ENCODE measurements at regions not wholly inside any gene's neighbourhood (a gene's known extent, or its start where the extent isn't known, plus 50 kb on each side); places are given as distances from the start of the nearest gene placed in this dataset.

DNA sequence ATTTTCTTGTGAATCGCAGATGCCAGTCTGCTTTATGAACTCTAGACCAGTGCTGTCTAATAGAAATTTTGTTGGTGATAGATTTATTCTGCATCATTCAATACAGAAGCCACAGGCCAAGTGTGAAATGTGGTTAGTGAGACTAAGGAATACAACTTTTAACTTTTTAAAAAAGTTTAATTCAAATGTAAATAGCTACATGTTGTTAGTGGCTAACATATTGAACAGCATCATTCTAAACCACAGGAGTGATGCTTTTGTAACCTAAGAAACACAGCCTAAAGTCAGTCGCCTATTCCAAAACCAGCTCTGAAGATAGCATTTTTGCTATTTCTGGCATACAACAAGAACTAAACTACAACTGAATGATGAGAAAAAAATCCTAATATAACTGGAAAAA, 164.8 kb upstream of the CBLB start:
- TF ChIP-seq, protein P1, sequence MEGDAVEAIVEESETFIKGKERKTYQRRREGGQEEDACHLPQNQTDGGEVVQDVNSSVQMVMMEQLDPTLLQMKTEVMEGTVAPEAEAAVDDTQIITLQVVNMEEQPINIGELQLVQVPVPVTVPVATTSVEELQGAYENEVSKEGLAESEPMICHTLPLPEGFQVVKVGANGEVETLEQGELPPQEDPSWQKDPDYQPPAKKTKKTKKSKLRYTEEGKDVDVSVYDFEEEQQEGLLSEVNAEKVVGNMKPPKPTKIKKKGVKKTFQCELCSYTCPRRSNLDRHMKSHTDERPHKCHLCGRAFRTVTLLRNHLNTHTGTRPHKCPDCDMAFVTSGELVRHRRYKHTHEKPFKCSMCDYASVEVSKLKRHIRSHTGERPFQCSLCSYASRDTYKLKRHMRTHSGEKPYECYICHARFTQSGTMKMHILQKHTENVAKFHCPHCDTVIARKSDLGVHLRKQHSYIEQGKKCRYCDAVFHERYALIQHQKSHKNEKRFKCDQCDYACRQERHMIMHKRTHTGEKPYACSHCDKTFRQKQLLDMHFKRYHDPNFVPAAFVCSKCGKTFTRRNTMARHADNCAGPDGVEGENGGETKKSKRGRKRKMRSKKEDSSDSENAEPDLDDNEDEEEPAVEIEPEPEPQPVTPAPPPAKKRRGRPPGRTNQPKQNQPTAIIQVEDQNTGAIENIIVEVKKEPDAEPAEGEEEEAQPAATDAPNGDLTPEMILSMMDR (IDR thresholded peaks at IDR 0.05; ENCODE audit: unreplicated experiment) = no peak
- Mint-ChIP-seq H3K9me3 (ENCODE audit: unreplicated experiment) (no peaks in the 10 kb centered on the region), H3K4me3 (ENCODE audit: unreplicated experiment) (no peak overlapping the region), H3K36me3 (ENCODE audit: insufficient read depth, unreplicated experiment) (no peaks in the 10 kb centered on the region), H3K27me3 (ENCODE audit: insufficient read depth, unreplicated experiment) (no peaks in the 10 kb centered on the region), H3K4me1 (ENCODE audit: insufficient read depth, unreplicated experiment) (peaks cover 11% of the 10 kb centered on the region), H3K27ac (ENCODE audit: low read depth, unreplicated experiment) (no peak overlapping the region)
- ChIA-PET CTCF (no interaction called here), POLR2A (no interaction called here)
- intact Hi-C loops (cut with micrococcal nuclease) = loop anchor here (5.0 kb wide), 1 partner anchor 166 kb away; the partner anchor contains the start of gene CBLB
- no TSS peak for BruUV-seq (replicated peaks)
- DNase-seq (ENCODE audit: unreplicated experiment) = no peak

DNA sequence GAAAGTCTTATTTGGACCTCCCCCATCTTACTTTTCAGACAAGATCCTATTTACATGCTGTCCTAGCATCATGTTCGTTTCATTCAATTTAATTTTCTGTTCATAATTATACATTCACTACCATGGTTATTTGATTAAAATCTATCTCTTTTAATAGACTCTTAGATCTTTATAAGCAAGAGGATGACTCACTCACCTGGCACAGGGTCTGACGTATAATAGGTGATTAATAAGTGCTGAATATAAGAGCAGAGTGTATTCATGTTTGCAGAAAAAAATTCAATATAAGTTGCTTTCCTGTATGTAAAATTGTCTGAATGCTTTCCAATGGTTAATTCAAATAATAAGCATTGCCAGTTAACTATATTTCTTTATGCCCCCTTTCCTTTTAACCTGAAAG, 165.5 kb upstream of the CBLB start:
- intact Hi-C loops (cut with micrococcal nuclease) = loop anchor here (5.0 kb wide), 1 partner anchor 167 kb away; the partner anchor contains the start of gene CBLB
- peak; percentile 37 for DNase-seq (ENCODE audit: unreplicated experiment)
- peaks cover 11% of the 10 kb centered on the region for H3K4me1 Mint-ChIP-seq (ENCODE audit: insufficient read depth, unreplicated experiment)
- TF ChIP-seq, protein P1 (IDR thresholded peaks at IDR 0.05; ENCODE audit: unreplicated experiment) = no peak
- no peaks in the 10 kb centered on the region for H3K27me3 Mint-ChIP-seq (ENCODE audit: insufficient read depth, unreplicated experiment)
- BruUV-seq (replicated peaks) = no TSS peak
- no peaks in the 10 kb centered on the region for H3K36me3 Mint-ChIP-seq (ENCODE audit: insufficient read depth, unreplicated experiment)
- ChIA-PET CTCF (no interaction called here), POLR2A (no interaction called here)
- H3K4me3 Mint-ChIP-seq (ENCODE audit: unreplicated experiment) = no peak overlapping the region
- H3K9me3 Mint-ChIP-seq (ENCODE audit: unreplicated experiment) = no peaks in the 10 kb centered on the region
- H3K27ac Mint-ChIP-seq (ENCODE audit: low read depth, unreplicated experiment) = no peak overlapping the region

DNA sequence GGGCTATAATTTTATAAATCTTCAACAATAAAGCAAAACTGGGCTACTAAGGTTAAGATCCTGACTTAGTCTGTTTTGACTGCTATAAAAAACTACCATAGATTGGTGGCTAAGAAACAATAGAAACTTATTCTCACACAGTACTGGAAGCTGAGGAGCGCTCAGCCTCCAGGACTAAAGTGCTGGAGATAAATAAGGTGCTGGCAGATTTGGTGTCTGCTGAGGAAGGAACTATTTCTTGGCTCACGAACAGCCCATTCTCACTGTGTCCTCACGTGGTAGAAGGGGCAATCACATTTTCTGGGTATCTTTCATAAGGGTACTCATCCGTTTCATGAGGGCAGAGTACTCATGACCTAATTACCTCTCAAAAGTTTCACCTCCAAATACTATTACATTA, 166.8 kb upstream of the CBLB start:
- H3K4me1 Mint-ChIP-seq (ENCODE audit: insufficient read depth, unreplicated experiment) = peaks cover 4% of the 10 kb centered on the region
- TF ChIP-seq, protein P1 (IDR thresholded peaks at IDR 0.05; ENCODE audit: unreplicated experiment) = no peak
- H3K4me3 Mint-ChIP-seq (ENCODE audit: unreplicated experiment) = no peak overlapping the region
- no TSS peak for BruUV-seq (replicated peaks)
- no peaks in the 10 kb centered on the region for H3K36me3 Mint-ChIP-seq (ENCODE audit: insufficient read depth, unreplicated experiment)
- H3K27ac Mint-ChIP-seq (ENCODE audit: low read depth, unreplicated experiment) = no peak overlapping the region
- no peak for DNase-seq (ENCODE audit: unreplicated experiment)
- ChIA-PET CTCF (no interaction called here), POLR2A (no interaction called here)
- intact Hi-C loops (cut with micrococcal nuclease) = no loop called here
- H3K9me3 Mint-ChIP-seq (ENCODE audit: unreplicated experiment) = no peaks in the 10 kb centered on the region
- no peaks in the 10 kb centered on the region for H3K27me3 Mint-ChIP-seq (ENCODE audit: insufficient read depth, unreplicated experiment)

DNA sequence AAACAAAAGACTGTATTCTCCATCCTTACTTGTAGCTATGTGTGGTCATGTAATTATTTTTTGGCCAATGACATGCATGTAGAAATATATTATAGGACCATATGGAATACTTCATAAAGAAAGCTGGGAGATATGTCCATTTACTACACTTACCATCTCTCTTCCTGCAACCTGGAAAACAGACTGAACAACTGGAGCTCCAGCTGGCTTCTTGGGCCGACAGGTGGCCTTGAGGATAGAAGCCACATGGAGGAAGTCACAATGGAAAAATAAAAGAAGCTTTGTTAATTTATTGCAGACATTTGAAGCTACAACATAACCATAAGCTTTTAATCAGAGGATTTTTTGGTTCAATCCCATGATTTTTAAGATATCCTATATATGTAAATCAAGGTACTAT, 167.9 kb upstream of the CBLB start:
- TF ChIP-seq, protein P1 (IDR thresholded peaks at IDR 0.05; ENCODE audit: unreplicated experiment) = no peak
- intact Hi-C loops (cut with micrococcal nuclease) = no loop called here
- Mint-ChIP-seq H3K36me3 (ENCODE audit: insufficient read depth, unreplicated experiment) (no peaks in the 10 kb centered on the region), H3K27ac (ENCODE audit: low read depth, unreplicated experiment) (no peak overlapping the region), H3K27me3 (ENCODE audit: insufficient read depth, unreplicated experiment) (no peaks in the 10 kb centered on the region), H3K9me3 (ENCODE audit: unreplicated experiment) (no peaks in the 10 kb centered on the region), H3K4me1 (ENCODE audit: insufficient read depth, unreplicated experiment) (no peaks in the 10 kb centered on the region), H3K4me3 (ENCODE audit: unreplicated experiment) (no peak overlapping the region)
- POLR2A ChIA-PET = no interaction called here
- CTCF ChIA-PET = interaction anchor here (0.7 to 1.9 kb wide), 3 partner anchors 8 to 12 kb away, joined by 3 to 8 read pairs (median 4); no protein-coding TSS in a partner anchor
- BruUV-seq (replicated peaks) = no TSS peak
- no peak for DNase-seq (ENCODE audit: unreplicated experiment)
